ENCODE measurements at regions not wholly inside any gene's neighbourhood (a gene's known extent, or its start where the extent isn't known, plus 50 kb on each side); places are given as distances from the start of the nearest gene placed in this dataset.

DNA sequence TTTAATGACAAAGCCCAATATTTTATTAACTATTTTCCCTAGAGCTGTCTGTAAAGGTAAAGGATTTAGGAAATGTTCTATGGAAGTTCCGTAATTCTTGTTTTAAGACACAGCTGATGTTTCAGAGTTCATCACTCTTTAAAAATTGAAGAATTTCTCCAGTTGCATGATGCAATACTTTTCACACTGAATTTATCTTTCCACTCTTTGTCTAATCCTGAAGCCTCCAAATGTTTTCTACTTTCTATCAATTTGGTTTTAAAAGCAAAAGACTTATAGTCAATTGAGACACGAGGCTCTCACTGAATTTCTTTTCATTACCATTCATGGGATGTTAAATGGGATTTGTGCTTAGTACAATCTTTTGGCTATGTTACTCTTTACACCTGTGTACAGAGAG is 223.2 kb downstream of the TDRD15 start:
- no peak overlapping the region for H3K4me3 ChIP-seq (ENCODE audit: low read depth, low read length)
- ChIA-PET POLR2A (no interaction called here), CTCF (no interaction called here)
- H3K27me3 ChIP-seq (ENCODE audit: control insufficient read depth, insufficient read depth, low read length): no peaks in the 10 kb centered on the region
- no peaks in the 10 kb centered on the region for H3K36me3 ChIP-seq (ENCODE audit: control insufficient read depth, insufficient read depth, low read length)
- TF ChIP-seq CTCF (IDR thresholded peaks at IDR 0.05; ENCODE audit: insufficient read depth, low read depth, low read length): no peak
- DNase-seq (ENCODE audit: low read depth): no peak

- DNase-seq (ENCODE audit: low read depth): no peak
- no peak overlapping the region for H3K4me3 ChIP-seq (ENCODE audit: low read depth, low read length)
- POLR2A ChIA-PET: no interaction called here
- H3K27me3 ChIP-seq (ENCODE audit: control insufficient read depth, insufficient read depth, low read length): no peaks in the 10 kb centered on the region
- TF ChIP-seq CTCF (IDR thresholded peaks at IDR 0.05; ENCODE audit: insufficient read depth, low read depth, low read length): no peak
- H3K36me3 ChIP-seq (ENCODE audit: control insufficient read depth, insufficient read depth, low read length): no peaks in the 10 kb centered on the region
- CTCF ChIA-PET: interaction anchor here (0.7 to 1.3 kb wide), 2 partner anchors 10 to 331 kb away, joined by 3 to 4 read pairs; no protein-coding TSS in a partner anchor
Observed at GRCh38 chr2:21353879-21354679, 230.3 kb downstream of the TDRD15 start.

- CTCF ChIA-PET: interaction anchor here (0.8 kb wide), 1 partner anchor 16 kb away, joined by 3 read pairs; no protein-coding TSS in a partner anchor
- no peak for TF ChIP-seq CTCF (IDR thresholded peaks at IDR 0.05; ENCODE audit: insufficient read depth, low read depth, low read length)
- POLR2A ChIA-PET: no interaction called here
Observed at GRCh38 chr2:21356086-21356856, 232.5 kb downstream of the TDRD15 start.

DNA sequence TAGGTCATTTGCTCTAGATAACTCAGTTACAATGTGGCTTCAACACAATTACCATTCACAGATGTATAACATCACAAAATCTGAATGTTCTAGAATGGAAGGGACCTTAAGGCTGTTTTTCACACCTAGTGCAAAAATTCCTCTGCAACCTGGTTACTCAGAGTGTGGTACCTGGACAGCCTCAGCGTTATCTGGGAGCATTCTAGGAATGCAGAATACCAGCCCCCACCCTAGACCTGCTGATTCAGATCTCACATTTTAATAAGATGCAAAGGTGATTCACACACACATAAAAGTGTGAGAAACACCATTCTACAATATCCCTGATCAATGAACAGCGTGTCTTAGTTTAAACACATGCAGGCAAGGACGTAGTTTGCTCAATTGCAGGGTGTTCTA is 233.1 kb downstream of the TDRD15 start:
- Histone ChIP-seq H3K4me3 (ENCODE audit: low read depth, low read length) (no peak overlapping the region), H3K27me3 (ENCODE audit: control insufficient read depth, insufficient read depth, low read length) (no peaks in the 10 kb centered on the region), H3K36me3 (ENCODE audit: control insufficient read depth, insufficient read depth, low read length) (no peaks in the 10 kb centered on the region)
- DNase-seq (ENCODE audit: low read depth): no peak
- TF ChIP-seq CTCF (IDR thresholded peaks at IDR 0.05; ENCODE audit: insufficient read depth, low read depth, low read length): no peak
- ChIA-PET POLR2A (no interaction called here), CTCF (interaction anchor here (0.8 to 0.9 kb wide), 2 partner anchors 10 to 16 kb away, joined by 3 read pairs; no protein-coding TSS in a partner anchor)

More at GRCh38 chr2:21356086-21356856, 232.5 kb downstream of the TDRD15 start:
- DNase-seq (ENCODE audit: low read depth): no peak
- Histone ChIP-seq H3K36me3 (ENCODE audit: control insufficient read depth, insufficient read depth, low read length) (no peaks in the 10 kb centered on the region), H3K27me3 (ENCODE audit: control insufficient read depth, insufficient read depth, low read length) (no peaks in the 10 kb centered on the region), H3K4me3 (ENCODE audit: low read depth, low read length) (no peak overlapping the region)

DNA sequence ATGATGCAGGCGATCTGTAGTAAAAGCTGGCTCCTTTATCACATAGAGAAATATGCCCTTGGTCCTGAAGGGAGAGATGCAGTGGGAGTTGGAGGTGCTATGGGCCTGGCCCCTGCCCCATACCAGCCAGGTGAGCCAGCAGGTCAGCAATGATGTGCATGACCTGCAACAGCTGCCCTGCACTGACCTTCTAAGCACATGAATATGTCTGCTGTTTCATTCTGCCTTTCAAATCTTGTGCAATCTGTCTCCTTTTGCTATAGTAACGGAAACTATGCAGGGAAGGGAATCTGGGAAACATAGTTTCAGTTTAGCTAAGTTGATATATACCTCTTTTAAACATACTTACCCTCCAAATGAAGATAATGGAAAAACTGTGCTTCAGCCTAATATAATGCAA is 235.2 kb downstream of the TDRD15 start:
- ChIA-PET CTCF (interaction anchor here (1.2 kb wide), 1 partner anchor 14 kb away, joined by 3 read pairs; no protein-coding TSS in a partner anchor), POLR2A (no interaction called here)
- no peak for DNase-seq (ENCODE audit: low read depth)
- Histone ChIP-seq H3K36me3 (ENCODE audit: control insufficient read depth, insufficient read depth, low read length) (no peaks in the 10 kb centered on the region), H3K4me3 (ENCODE audit: low read depth, low read length) (no peak overlapping the region), H3K27me3 (ENCODE audit: control insufficient read depth, insufficient read depth, low read length) (no peaks in the 10 kb centered on the region)
- no peak for TF ChIP-seq CTCF (IDR thresholded peaks at IDR 0.05; ENCODE audit: insufficient read depth, low read depth, low read length)

All from BJ (cell line).